ENCODE measurements at regions not wholly inside any gene's neighbourhood (a gene's known extent, or its start where the extent isn't known, plus 50 kb on each side); places are given as distances from the start of the nearest gene placed in this dataset.

GRCh38 chr6:19755181-19755580 is 82.0 kb upstream of the ID4 start:
- no peak overlapping the region for H3K4me3 ChIP-seq (ENCODE audit: low read length)
- TF ChIP-seq CTCF (conservative IDR thresholded peaks at IDR 0.05; ENCODE audit: low read depth, low read length): no peak
- DNase-seq (ENCODE audit: low read depth): no peak

GRCh38 chr6:19757036-19757435 is 80.1 kb upstream of the ID4 start:
- DNase-seq (ENCODE audit: low read depth): peak; percentile 15
- TF ChIP-seq CTCF (conservative IDR thresholded peaks at IDR 0.05; ENCODE audit: low read depth, low read length): no peak
- H3K4me3 ChIP-seq (ENCODE audit: low read length): no peak overlapping the region

- no peak for TF ChIP-seq CTCF (conservative IDR thresholded peaks at IDR 0.05; ENCODE audit: low read depth, low read length)
- no peak overlapping the region for H3K4me3 ChIP-seq (ENCODE audit: low read length)
- no peak for DNase-seq (ENCODE audit: low read depth)
Observed at GRCh38 chr6:19759117-19759880, 77.9 kb upstream of the ID4 start.

GRCh38 chr6:19761121-19761520 is 76.0 kb upstream of the ID4 start:
- no peak for TF ChIP-seq CTCF (conservative IDR thresholded peaks at IDR 0.05; ENCODE audit: low read depth, low read length)
- no peak for DNase-seq (ENCODE audit: low read depth)
- no peak overlapping the region for H3K4me3 ChIP-seq (ENCODE audit: low read length)

- H3K4me3 ChIP-seq (ENCODE audit: low read length): no peak overlapping the region
- no peak for TF ChIP-seq CTCF (conservative IDR thresholded peaks at IDR 0.05; ENCODE audit: low read depth, low read length)
- peak; percentile 54 for DNase-seq (ENCODE audit: low read depth)
Observed at GRCh38 chr6:19771753-19772336, 65.3 kb upstream of the ID4 start.

GRCh38 chr6:19772891-19773290 is 64.3 kb upstream of the ID4 start:
- DNase-seq (ENCODE audit: low read depth): no peak
- TF ChIP-seq CTCF (conservative IDR thresholded peaks at IDR 0.05; ENCODE audit: low read depth, low read length): peak; percentile 15
- no peak overlapping the region for H3K4me3 ChIP-seq (ENCODE audit: low read length)

GRCh38 chr6:19781269-19781668 is 55.9 kb upstream of the ID4 start:
- H3K4me3 ChIP-seq (ENCODE audit: low read length): no peak overlapping the region
- no peak for DNase-seq (ENCODE audit: low read depth)
- no peak for TF ChIP-seq CTCF (conservative IDR thresholded peaks at IDR 0.05; ENCODE audit: low read depth, low read length)
